Psoas muscle (tissue), 7 donors: ENCODE measurements at regions not wholly inside any gene's neighbourhood (a gene's known extent, or its start where the extent isn't known, plus 50 kb on each side); places are given as distances from the start of the nearest gene placed in this dataset.

Experiments used
- ATAC-seq, 4 donors: fragments of 200-7000 bp; cut with Tn5 transposase; one replicate each; pipeline ENCODE4 v1.9.1; 2020; ENCODE audit warnings: moderate library complexity in 3 of 4, mild to moderate bottlenecking in 2 of 4
- DNase-seq, 2 donors: peaks; one replicate each; pipeline ENCODE4 v3.0.0-alpha.2; 2020
- H3K27ac ChIP-seq: fragments of 200-600 bp; one replicate; pipeline ENCODE4 v1.8.0; 2022
- H3K27me3 ChIP-seq, 3 donors: fragments of 200-600 bp in 1 of 3; one replicate each; pipeline versions ENCODE4 v1.6.1 to v1.8.0; 2013 to 2022; ENCODE audit warnings: low read length in 2 of 3, mild to moderate bottlenecking in 2 of 3, moderate library complexity in 1 of 3; ENCODE audit not compliant: insufficient read depth in 3 of 3
- H3K36me3 ChIP-seq, 2 donors: fragments of 200-600 bp in 1 of 2; one replicate each; pipeline versions ENCODE4 v1.6.1 to v1.8.0; 2013 to 2022; ENCODE audit warnings: low read depth in 1 of 2, mild to moderate bottlenecking in 1 of 2, moderate library complexity in 1 of 2; ENCODE audit not compliant: insufficient read depth in 1 of 2
- H3K4me1 ChIP-seq: fragments of 200-600 bp; one replicate; pipeline ENCODE4 v1.8.0; 2022
- H3K4me3 ChIP-seq: fragments of 200-600 bp; one replicate; pipeline ENCODE4 v1.8.0; 2022; ENCODE audit warnings: mild to moderate bottlenecking
- H3K9me3 ChIP-seq: fragments of 200-600 bp; one replicate; pipeline ENCODE4 v1.8.0; 2022
- CTCF ChIP-seq: fragments of 200-600 bp; IDR thresholded peaks from one replicate; pipeline ENCODE4 v1.8.0; 2022; ENCODE audit warnings: antibody characterized with exemption
- WGBS, 3 donors: extraction: QIAGEN DNeasy Blood & Tissue Kit; methylation state at CpG; one replicate each; pipeline versions ENCODE4 v1.1.6 to v1.1.7; 2013; 5-methylcytosine and 5-hydroxymethylcytosine counted together
- intact Hi-C, 2 donors: fragments of 100-400 bp; cut with DNase I; formaldehyde crosslinking; loops; one replicate each; pipeline versions ENCODE4 v1.11.0 to v1.14.2; 2022
- donor health status: healthy with polysubstance abuse.
- donor health status: DM: no; HTN: no; CAD: no; lungs with moderate emphysema.
- donor health status: Bipolar disorder and iron deficiency.
- donor health status: healthy.
- donor health status: DM: yes; HTN: yes; CAD: no.
- donor health status: DM: no; HTN: no; CAD: no.
- donor health status: DM: yes; HTN: yes; CAD: no.

- Histone ChIP-seq H3K4me3 (no peak overlapping the region), H3K9me3 (no peaks in the 10 kb centered on the region), H3K27me3 (peaks cover 0 to 10% (median 0%) of the 10 kb centered on the region in 3 donors), H3K36me3 (no peaks in the 10 kb centered on the region), H3K4me1 (no peaks in the 10 kb centered on the region), H3K27ac (no peak overlapping the region)
- intact Hi-C loops: no loop called here
- no peak for ATAC-seq
- DNase-seq: no peak
- WGBS, 3 donors: 87 to 97% (median 93%) methylated on average over 1 of the region's 1 CpG
- no peak for TF ChIP-seq CTCF
Observed at GRCh38 chr16:65494080-65494479, 372.2 kb upstream of the CDH11 start.

DNA sequence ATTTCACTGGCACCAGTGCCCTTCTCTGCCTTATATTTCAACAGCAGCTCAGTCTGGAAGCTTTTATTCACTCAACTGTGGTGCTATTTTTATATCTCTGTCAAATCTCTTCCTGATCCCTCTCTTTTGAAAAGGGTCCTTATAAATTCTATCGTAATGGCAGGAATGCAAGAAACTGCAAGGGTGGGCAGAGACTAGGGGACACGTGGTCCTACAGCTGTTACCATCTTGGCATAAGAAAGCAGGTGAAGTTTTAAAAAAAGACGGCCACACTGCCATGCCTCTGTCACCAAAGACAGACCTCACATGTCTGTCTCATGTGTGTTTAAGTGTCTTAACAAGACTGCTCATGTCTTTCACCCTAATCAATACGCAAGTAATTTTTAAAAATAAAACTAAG, 368.4 kb upstream of the CDH11 start:
- Histone ChIP-seq H3K27me3 (peaks cover 0 to 9% (median 0%) of the 10 kb centered on the region in 3 donors), H3K36me3 (no peaks in the 10 kb centered on the region), H3K27ac (no peak overlapping the region), H3K4me1 (no peaks in the 10 kb centered on the region), H3K9me3 (no peaks in the 10 kb centered on the region), H3K4me3 (no peak overlapping the region)
- ATAC-seq: no peak
- intact Hi-C loops: no loop called here
- TF ChIP-seq CTCF: no peak
- WGBS, 3 donors: 38 to 50% (median 46%) methylated on average over 4 of the region's 4 CpGs
- no peak for DNase-seq

DNA sequence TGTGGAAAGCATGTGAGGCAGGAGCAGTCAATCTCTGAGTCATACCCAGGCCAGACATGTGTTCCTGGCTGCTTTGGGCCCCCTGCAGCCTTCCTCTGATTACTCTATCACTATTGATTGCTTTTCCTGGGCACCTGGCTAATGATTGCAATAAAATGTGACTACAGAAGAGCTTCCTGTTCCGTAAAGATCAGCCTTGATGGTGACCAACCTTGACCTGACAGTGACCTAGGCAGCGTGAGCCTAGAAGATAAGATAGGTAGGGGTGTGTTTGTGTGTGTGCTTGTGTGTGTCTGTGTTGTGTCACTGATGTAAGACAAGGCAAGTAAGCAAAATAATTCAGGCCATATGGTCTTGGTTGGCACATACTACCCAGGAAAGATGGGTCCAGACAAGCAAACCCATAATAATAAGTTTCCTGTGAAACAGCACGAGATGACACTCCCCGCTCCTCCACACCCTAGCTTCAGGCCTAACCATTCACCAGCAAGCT, 367.7 kb upstream of the CDH11 start:
- intact Hi-C loops: no loop called here
- no peak for ATAC-seq

GRCh38 chr16:65487231-65487630, 365.4 kb upstream of the CDH11 start:
- H3K4me3 ChIP-seq: no peak overlapping the region
- H3K27me3 ChIP-seq: peaks cover 0 to 9% (median 0%) of the 10 kb centered on the region in 3 donors
- H3K27ac ChIP-seq: no peak overlapping the region
- 80 to 84% (median 84%) methylated on average over 5 of the region's 5 CpGs for WGBS, 3 donors
- no peaks in the 10 kb centered on the region for H3K36me3 ChIP-seq
- no peak for ATAC-seq
- no peaks in the 10 kb centered on the region for H3K9me3 ChIP-seq
- intact Hi-C loops: no loop called here
- H3K4me1 ChIP-seq: no peaks in the 10 kb centered on the region
- no peak for TF ChIP-seq CTCF
- DNase-seq: no peak

More for the DNA sequence above, 367.7 kb upstream of the CDH11 start:
- Histone ChIP-seq H3K27ac (no peak overlapping the region), H3K4me3 (no peak overlapping the region), H3K36me3 (no peaks in the 10 kb centered on the region), H3K9me3 (no peaks in the 10 kb centered on the region), H3K27me3 (peaks cover 0 to 9% (median 0%) of the 10 kb centered on the region in 3 donors), H3K4me1 (no peaks in the 10 kb centered on the region)
- DNase-seq: no peak
- TF ChIP-seq CTCF: no peak
- 73 to 81% (median 75%) methylated on average over 4 of the region's 4 CpGs for WGBS, 3 donors

DNA sequence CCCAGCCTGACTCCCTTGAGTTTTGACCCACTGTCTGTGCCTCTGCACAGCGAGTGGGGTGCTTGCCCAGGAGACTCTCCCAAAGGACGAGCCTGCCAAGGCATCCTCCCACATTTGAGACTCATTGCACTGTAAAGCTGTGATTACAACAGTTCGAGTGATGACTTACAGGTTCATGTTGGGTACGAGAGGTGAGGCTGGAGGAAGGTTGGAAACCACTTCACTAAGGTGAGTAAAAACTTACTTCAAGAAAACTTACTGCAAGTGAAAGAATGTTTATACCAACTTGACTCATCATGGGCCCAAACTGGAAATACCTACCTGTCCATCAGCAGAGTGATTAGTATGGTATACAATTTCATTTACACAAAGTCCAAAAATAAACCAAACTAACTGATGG, 360.1 kb upstream of the CDH11 start:
- no peaks in the 10 kb centered on the region for H3K36me3 ChIP-seq
- ATAC-seq: no peak
- no peak overlapping the region for H3K27ac ChIP-seq
- H3K4me1 ChIP-seq: no peaks in the 10 kb centered on the region
- peaks cover 0 to 3% (median 0%) of the 10 kb centered on the region in 3 donors for H3K27me3 ChIP-seq
- intact Hi-C loops: no loop called here
- no peak overlapping the region for H3K4me3 ChIP-seq
- DNase-seq: no peak
- TF ChIP-seq CTCF: no peak
- WGBS, 3 donors: 82 to 88% (median 85%) methylated on average over 4 of the region's 4 CpGs
- H3K9me3 ChIP-seq: no peaks in the 10 kb centered on the region
